Body of pancreas (tissue), 4 donors: ENCODE measurements at regions not wholly inside any gene's neighbourhood (a gene's known extent, or its start where the extent isn't known, plus 50 kb on each side); places are given as distances from the start of the nearest gene placed in this dataset.

Source experiments
- ATAC-seq: fragments of 150-250 bp; one replicate; pipeline ENCODE4 v1.9.1; 2016
- DNase-seq, 4 donors: peaks; one replicate each; pipeline ENCODE4 v3.0.0-alpha.2; 2019
- H3K27ac ChIP-seq, 4 donors: fragments of 200-600 bp; sonication (generic); 1 replicate in 3 of 4; 2 replicates in 1 of 4; pipeline versions ENCODE4 v1.5.1 to v1.6.1; 2016 to 2019; ENCODE audit warnings: mild to moderate bottlenecking in 1 of 4, mixed read lengths in 1 of 4, moderate library complexity in 1 of 4
- H3K27me3 ChIP-seq, 2 donors: fragments of 200-600 bp; sonication (generic); one replicate each; pipeline ENCODE4 v1.6.0; 2016; ENCODE audit warnings: mild to moderate bottlenecking in 1 of 2
- H3K36me3 ChIP-seq, 2 donors: fragments of 200-600 bp; sonication (generic); replicated peaks in 1 of 2; 2 replicates each; pipeline ENCODE4 v1.5.1; 2016; ENCODE audit warnings: low read depth in 2 of 2; ENCODE audit not compliant: insufficient read depth in 1 of 2
- H3K4me1 ChIP-seq: fragments of 200-600 bp; sonication (generic); one replicate; pipeline ENCODE4 v1.6.0; 2016
- H3K4me3 ChIP-seq, 2 donors: fragments of 200-600 bp; sonication (generic); 1 replicate in 1 of 2; 2 replicates in 1 of 2; pipeline ENCODE4 v1.5.1; 2016 to 2019
- H3K9me3 ChIP-seq, 3 donors: fragments of 200-600 bp; sonication (generic); 1 replicate in 2 of 3; 2 replicates in 1 of 3; pipeline ENCODE4 v1.5.1; 2016
- POLR2A ChIP-seq, 3 donors: fragments of 450-650 bp; IDR thresholded peaks; one replicate each; pipeline ENCODE4 v1.6.1; 2016; ENCODE audit warnings: antibody characterized with exemption in 3 of 3, mild to moderate bottlenecking in 2 of 3
- WGBS, 2 donors: methylation state at CpG; one replicate each; pipeline ENCODE4 v1.1.5; 2017; 5-methylcytosine and 5-hydroxymethylcytosine counted together
- intact Hi-C: fragments of 100-400 bp; cut with DNase I; formaldehyde crosslinking; loops from one replicate; pipeline ENCODE4 v1.15.1; 2023
- TF ChIP-seq, protein P1 (sequence below), 7 experiments: fragments of 450-650 bp in 4 of 7; fragments of 200-600 bp in 3 of 7; sonication (generic) in 3 of 7; IDR thresholded peaks; one replicate each; pipeline ENCODE4 v1.5.1; 2016 to 2019; ENCODE audit warnings: antibody characterized with exemption in 7 of 7

DNA sequence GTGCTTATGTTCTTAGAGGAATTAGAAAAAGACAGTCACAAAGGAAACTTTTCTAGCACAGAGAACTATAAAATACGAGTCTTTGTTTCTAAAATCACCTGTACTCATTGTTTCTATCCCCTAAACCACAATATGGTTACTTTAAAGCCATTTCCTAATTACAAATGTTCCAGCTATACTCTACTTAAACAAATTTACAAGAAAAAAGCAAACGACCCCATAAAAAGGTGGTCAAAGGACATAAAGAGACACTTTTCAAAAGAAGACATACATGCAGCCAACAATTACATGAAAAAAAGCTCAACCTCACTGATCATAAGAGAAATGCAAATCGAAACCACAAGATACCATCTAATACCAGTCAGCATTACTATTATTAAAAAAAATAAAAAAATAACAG is 447.3 kb downstream of the RAB28 start:
- 62 to 64% methylated on average over 3 of the region's 3 CpGs for WGBS, 2 donors
- Histone ChIP-seq H3K4me1 (no peaks in the 10 kb centered on the region), H3K36me3 (no peaks in the 10 kb centered on the region)

DNA sequence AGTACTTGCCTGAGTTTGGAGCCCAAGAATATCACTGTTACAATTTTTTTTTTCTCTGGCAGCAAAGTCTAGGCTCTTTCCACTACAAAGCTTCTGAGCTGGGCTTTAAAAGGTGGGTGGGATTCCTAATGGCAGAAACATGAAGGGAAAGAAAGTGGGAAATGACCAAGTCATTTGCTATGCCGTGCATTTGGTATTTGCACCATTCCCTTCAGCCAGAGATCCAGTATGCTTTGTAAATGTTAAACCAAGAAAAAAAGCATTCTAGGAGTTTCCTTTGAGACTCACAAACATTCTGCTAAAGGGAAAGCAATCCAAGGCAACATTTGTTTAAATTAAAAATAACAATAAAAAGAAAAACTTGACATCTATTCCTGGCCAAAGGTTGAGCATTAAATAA is 451.2 kb downstream of the RAB28 start:
- no peaks in the 10 kb centered on the region for H3K36me3 ChIP-seq
- no peak for ATAC-seq
- no peaks in the 10 kb centered on the region for H3K27me3 ChIP-seq
- no peaks in the 10 kb centered on the region for H3K9me3 ChIP-seq
- intact Hi-C loops, result no loop called here
- TF ChIP-seq, protein P1, sequence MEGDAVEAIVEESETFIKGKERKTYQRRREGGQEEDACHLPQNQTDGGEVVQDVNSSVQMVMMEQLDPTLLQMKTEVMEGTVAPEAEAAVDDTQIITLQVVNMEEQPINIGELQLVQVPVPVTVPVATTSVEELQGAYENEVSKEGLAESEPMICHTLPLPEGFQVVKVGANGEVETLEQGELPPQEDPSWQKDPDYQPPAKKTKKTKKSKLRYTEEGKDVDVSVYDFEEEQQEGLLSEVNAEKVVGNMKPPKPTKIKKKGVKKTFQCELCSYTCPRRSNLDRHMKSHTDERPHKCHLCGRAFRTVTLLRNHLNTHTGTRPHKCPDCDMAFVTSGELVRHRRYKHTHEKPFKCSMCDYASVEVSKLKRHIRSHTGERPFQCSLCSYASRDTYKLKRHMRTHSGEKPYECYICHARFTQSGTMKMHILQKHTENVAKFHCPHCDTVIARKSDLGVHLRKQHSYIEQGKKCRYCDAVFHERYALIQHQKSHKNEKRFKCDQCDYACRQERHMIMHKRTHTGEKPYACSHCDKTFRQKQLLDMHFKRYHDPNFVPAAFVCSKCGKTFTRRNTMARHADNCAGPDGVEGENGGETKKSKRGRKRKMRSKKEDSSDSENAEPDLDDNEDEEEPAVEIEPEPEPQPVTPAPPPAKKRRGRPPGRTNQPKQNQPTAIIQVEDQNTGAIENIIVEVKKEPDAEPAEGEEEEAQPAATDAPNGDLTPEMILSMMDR (IDR thresholded peaks at IDR 0.05), result no peak
- no peak for TF ChIP-seq POLR2A (IDR thresholded peaks at IDR 0.05)
- no peak for DNase-seq
- 70 to 81% methylated on average over 1 of the region's 1 CpG for WGBS, 2 donors
- H3K4me1 ChIP-seq, result no peaks in the 10 kb centered on the region
- no peak overlapping the region for H3K27ac ChIP-seq
- no peak overlapping the region for H3K4me3 ChIP-seq

More for the DNA sequence above, 447.3 kb downstream of the RAB28 start:
- Histone ChIP-seq H3K4me3 (no peak overlapping the region), H3K9me3 (no peaks in the 10 kb centered on the region), H3K27ac (no peak overlapping the region), H3K27me3 (no peaks in the 10 kb centered on the region)
- TF ChIP-seq, protein P1 (IDR thresholded peaks at IDR 0.05), result no peak
- ATAC-seq (no peak), DNase-seq (no peak)
- intact Hi-C loops, result no loop called here

DNA sequence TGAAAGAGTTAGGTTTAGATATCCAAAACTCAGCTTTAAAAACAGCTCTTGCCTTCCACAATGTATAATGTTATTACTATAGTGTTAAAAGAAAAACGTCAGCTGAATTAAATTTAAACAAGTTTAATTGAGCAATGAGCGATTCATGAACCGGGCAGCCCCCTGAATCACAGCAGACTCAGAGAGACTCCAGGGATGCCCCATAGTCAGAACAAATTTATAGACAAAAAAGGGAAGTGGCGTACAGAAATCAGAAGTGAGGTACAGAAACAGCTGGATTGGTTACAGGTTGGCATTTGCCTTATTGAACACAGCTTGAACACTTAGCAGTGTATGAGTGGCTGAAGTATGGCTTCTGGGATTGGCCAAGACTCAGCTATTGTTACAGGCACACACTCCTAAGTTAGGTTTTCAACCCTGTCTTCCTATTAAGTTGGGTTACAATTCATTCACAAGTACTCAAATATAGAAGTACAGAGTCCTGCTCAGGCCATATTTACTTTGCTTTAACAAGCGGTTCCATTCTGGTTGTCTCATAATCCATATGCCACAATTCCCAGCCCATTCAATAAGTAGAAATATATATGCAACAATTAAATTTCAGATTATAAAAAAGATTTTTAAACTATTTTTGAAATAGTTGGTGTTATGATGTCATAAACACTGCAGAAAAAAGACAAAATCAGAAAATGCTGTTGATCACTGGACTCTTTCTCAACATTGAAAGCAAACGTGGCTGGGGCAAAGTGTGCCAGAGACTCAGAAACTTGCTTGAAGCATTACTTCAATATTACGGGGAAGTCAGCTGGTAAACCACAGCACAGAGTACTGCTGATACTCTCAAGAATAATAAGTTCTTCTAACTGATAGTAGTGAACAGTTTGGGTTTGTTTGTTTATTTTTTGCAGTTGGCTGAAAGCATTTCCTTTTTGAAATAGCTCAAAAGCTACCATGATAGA is 459.7 kb downstream of the RAB28 start:
- WGBS, 2 donors, result 66 to 73% methylated on average over 7 of the region's 7 CpGs
- intact Hi-C loops, result no loop called here
- ATAC-seq (no peak), DNase-seq (no peak)
- Histone ChIP-seq H3K36me3 (no peaks in the 10 kb centered on the region), H3K27me3 (no peaks in the 10 kb centered on the region), H3K9me3 (no peaks in the 10 kb centered on the region), H3K4me1 (no peaks in the 10 kb centered on the region), H3K4me3 (no peak overlapping the region), H3K27ac (no peak overlapping the region)
- TF ChIP-seq, protein P1 (IDR thresholded peaks at IDR 0.05), result no peak
- no peak for TF ChIP-seq POLR2A (IDR thresholded peaks at IDR 0.05)

DNA sequence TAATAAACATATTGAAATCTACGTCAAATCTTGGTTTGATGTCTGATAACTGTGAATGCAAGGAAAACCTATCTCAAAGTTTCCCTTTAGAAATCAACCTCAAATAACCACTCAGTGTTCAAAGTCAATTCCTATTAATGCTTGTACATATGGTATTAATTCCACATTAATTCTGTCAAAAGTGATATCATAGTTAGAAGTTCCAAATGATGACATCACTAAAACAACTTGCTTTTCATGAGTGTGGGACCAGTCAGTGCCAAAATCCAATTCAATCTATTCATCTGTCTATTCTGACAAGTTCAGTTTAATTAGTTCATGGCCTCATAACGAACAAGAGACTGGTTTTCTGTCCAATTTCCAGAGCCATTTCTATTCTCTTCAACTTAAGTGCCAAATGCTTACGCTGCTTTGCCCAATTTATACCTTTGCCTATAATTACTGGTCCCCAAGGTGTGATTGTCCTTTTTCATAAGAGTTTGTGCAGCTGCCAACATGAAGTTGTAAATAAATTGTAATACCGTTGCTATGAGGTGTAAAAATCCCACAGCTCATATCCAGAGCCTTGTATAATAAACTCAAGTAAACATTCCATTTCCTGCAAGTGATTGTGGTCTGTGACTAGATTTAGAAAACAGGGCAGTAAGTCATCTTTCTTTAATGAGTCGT is 476.2 kb downstream of the RAB28 start:
- Histone ChIP-seq H3K9me3 (no peaks in the 10 kb centered on the region), H3K4me3 (no peak overlapping the region), H3K4me1 (no peaks in the 10 kb centered on the region), H3K27me3 (no peaks in the 10 kb centered on the region), H3K27ac (no peak overlapping the region), H3K36me3 (no peaks in the 10 kb centered on the region)
- no peak for TF ChIP-seq POLR2A (IDR thresholded peaks at IDR 0.05)
- TF ChIP-seq, protein P1 (IDR thresholded peaks at IDR 0.05), result no peak
- ATAC-seq, result no peak
- WGBS, 2 donors, result 60 to 65% methylated on average over 5 of the region's 5 CpGs
- intact Hi-C loops, result no loop called here
- DNase-seq, result no peak
